HG02973 (cell line): ENCODE measurements at regions not wholly inside any gene's neighbourhood (a gene's known extent, or its start where the extent isn't known, plus 50 kb on each side); places are given as distances from the start of the nearest gene placed in this dataset.
"Not testable (repeated sequence)": the region's sequence is repeated elsewhere in the genome, so short reads cannot be mapped to it uniquely, and the experiment has no call there.

Source experiments
- ATAC-seq: cut with Tn5 transposase; IDR thresholded peaks from one replicate; pipeline ENCODE4 v1.9.1; 2021; ENCODE audit warnings: moderate library complexity; ENCODE audit not compliant: unreplicated experiment

DNA sequence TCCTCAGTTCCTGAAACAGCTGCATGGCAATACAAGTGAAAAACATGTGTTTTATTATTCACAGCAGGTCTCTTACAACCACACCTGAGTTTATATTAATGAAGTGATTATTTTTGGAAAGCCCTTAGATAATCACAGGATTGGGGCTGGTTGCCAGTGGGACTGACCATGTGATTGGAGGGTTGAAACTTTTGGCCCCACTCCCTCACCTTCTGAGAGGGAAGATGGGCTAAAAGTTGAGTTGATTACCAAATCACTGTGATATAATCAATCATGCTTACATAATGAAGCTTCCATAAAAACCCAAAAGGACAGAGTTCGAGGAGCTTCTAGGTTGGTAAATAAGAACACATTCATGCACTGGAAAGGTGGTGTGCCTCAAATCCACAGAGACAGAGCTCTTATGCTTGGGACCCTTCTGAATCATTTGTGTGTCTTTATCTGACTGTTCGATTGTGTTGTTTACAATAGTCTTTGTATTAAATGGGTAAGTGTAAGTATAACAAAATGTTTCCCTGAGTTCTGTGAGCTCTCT, 393.9 kb downstream of the RPS24 start:
- no peak for ATAC-seq

DNA sequence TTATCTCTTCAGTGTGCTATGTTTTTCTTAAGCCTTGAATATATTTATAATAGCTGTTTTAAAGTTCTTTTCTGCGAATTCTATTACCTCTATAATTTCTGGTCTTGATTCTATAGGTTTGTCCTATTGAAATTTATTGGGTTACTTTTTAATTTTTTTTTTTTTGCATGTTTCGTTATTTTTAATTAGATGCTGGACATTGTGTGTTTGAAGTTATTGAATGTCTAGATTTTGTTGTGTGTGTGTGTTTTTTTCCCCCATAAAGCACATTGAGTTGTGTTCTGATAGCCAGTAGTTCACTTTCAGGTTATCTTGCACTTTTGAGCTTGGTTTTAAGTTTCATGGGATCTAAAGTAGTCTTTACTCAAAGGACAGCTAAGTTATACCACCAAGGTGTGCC, 394.9 kb downstream of the RPS24 start:
- no peak for ATAC-seq

DNA sequence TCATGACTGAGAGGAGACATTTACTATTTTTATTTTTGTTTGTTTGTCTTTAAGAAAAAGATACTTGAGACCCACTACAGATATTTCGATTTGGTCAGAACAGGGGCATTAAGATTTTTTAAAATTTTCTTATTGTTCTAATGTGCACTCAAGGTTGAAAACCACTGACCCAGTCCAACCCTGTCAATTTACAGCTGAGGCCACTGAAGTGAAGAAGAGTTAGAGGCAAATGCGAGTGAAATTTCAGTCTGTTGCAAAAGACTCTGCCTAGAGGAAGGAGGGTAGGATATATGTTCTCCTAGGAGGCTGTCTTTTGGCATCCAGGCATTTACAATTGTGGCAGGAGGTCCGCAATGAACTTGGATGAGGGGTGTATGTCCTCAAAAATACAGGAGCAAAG, 396.3 kb downstream of the RPS24 start:
- ATAC-seq: no peak

DNA sequence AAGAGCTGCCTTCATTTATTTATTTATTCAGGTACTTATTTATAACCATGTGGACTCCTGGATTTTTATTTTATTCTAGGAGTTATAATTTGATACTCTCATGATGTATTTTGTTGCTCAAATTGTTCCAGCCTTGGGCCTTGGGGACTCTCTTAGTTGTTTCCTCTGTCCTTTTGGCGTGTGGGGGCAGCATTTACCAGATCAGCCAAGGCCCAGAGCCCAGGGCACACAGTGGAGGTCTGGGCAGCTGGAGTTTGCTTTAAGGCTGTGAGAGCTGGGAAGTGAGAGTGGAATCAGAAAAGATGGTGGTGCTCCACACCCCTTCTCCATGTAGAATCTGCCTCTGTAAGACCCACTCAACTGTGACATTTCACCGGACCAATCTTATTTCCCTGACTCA, 398.9 kb downstream of the RPS24 start:
- ATAC-seq: no peak

DNA sequence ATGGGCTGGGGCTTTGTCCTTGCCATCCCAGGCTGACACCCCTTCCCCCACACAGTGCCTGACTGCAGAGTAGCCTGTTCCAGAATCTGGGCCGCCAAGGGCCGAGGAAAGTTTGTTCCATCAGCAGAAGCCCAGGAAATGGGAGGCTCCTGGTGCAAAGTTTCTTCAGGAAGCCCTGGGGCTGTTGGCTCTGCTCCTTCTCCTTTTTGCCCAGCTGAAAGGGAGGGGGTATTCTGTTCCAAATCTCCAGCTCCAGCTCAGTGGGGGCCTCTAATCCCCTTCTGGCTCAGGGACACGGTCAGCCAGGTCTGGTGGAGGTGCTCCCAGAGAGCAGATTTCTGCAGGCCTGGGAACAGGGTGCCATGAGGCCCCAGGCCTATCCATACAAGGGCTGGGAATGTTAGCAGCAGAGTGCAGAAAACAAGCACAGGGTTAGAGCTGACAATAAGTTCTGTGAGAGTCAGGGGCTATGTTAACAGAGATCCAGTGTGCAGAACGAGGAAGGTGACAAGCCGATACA, 399.5 kb downstream of the RPS24 start:
- ATAC-seq: no peak

DNA sequence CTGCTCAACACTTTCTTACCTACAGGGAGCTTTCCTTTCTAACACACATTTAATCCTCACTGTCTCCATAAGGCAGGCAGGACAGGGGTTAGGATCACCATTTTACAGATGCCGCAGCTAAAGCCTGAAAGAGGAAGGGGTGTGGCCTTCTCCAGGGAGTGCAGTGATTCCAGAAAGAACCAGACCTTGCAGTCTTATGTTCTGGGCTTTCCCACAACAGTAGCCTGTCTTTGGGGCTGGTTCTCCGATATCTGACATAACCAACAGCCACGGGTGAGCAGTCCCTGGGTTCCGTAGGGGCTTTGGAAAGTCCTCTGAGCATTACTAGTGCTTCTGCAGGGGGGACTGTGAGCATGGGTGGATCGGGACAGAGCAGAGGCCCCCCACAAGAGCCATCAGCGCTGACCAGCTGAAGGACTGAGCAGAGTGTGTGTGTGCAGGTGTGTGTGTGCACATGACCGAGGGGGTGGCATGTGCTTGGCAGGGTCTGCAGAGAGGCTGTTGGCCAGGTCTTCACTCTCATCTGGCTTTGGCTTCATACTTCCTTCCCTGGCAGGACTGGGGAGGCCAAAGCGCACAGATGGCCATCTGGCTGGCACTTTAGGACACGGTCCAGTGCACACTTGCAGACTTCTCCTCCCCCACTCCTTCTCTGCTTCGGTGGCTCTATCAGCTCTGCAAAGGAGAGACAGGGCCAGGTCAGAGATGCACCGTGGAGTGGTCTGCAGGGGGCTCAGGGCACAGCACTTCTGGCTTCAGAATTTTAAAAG, 400.3 kb downstream of the RPS24 start:
- ATAC-seq: no peak

DNA sequence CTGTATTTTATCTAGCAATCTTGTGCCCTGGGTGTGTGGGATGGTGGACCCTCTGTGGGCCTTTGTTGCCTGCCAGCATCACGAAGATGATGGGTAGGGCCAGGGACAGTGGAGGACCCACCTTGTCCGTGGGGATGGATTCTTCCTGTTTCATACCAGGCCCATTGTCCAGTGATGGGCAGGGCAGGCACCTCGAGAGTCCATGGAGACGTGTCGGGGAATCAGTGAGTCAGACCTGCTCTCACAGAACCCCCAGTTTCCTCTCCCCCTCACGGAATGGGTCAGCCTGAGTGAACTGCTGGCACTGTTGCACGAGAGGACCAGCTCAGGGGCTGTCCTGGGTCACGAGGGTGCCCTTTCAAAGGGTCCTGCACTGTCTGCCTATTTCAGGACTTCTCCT, 401.2 kb downstream of the RPS24 start:
- no peak for ATAC-seq

DNA sequence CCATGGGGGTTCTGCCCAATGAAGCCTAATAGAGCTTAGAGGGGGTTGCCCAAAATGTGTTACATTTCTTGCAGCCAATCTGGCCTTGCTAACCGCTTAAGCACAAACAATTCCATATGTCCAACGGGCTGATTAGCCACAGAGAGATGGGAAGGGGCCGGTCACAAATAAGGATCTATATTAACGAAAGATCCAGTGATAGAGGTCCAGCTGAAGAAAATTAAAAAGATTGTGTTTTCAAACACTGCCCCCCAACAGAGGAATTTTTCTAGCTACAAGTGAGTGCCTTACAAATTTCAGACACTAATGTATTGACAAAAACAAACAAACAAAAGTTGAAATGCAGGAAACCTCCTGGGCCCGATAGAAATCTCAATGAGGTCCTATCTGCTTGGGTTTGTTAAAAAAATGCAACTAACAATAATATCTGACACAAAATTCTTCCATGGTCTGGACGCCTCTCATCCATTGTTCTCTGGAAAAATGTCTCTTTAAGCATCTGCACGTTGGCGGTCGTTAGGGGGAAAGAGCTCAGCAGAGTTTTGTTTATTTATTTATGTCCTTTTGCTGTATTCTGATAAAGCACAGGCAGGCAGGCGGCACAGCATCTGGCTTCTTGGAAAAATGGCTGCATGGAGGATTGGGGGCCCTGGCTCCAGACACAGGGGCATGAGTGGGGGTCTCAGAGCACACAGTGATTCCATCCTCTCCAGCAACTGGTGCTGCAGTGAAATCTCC, 402.0 kb downstream of the RPS24 start:
- no peak for ATAC-seq

DNA sequence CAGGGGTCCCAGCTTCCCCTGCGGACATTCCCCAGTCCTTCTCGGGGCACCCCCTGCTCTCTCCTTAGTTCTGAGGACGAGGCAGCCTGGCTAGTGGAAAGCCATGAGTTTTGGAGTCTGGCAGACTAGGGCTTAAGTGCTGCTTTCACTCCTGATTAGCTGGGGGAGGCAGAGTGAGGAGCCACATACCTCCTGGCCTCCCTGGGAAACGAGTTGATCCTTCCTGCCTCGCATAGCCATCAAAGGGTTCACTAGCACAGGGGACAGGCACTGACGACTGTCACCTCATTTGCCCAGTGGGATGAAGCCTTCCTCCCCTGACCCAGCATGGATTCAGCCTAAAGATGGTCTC, 402.5 kb downstream of the RPS24 start:
- ATAC-seq: no peak

DNA sequence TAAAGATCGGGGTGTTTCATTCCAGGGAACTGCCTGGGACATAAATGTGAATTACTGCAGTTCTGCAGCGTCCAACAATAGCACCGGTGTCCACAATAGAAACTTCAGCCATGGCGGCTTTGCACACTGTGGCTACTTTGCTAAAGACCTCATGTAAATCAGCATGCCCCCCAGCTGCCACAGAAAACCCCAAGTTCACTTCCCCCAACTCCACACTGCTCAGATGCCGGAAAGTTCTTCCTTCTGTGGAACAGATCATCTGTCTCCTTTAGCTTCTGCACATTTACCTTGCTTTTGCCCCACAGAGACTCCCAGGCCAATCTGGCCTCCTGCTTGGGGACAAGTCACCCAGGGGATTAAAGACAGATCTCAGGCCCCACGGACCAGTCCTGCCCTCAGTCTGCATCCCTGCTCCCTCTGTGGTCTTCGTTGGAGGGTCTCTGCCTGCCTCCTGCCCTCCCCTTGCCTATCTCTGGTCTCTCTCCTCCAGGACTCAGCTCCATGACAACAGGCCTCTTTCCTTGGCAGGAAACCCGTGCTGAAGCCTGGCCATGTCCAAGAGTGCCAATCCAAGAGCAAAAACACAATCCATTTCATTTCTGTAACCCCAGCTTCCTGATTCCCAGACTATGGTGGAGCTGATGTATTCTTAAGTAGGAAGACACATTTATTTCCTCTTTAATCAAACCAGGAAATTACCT, 403.2 kb downstream of the RPS24 start:
- ATAC-seq: no peak

DNA sequence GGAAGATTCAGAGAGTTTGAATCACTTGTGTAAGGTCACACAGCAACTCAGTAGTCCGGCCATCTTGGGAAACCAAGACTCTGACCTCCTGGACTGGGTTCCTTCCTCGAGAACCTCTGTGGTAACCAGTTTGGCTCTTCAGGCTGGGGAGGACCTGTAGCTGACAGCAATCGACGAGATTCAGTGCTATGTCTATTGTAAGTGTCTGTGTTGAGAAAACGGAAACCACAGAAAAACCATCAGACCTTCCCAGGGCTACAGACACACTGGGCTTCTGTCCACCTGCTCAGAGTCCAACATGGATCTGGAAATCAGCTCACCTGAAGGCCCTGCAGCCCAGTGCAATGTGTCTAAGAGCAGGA, 403.7 kb downstream of the RPS24 start:
- no peak for ATAC-seq

DNA sequence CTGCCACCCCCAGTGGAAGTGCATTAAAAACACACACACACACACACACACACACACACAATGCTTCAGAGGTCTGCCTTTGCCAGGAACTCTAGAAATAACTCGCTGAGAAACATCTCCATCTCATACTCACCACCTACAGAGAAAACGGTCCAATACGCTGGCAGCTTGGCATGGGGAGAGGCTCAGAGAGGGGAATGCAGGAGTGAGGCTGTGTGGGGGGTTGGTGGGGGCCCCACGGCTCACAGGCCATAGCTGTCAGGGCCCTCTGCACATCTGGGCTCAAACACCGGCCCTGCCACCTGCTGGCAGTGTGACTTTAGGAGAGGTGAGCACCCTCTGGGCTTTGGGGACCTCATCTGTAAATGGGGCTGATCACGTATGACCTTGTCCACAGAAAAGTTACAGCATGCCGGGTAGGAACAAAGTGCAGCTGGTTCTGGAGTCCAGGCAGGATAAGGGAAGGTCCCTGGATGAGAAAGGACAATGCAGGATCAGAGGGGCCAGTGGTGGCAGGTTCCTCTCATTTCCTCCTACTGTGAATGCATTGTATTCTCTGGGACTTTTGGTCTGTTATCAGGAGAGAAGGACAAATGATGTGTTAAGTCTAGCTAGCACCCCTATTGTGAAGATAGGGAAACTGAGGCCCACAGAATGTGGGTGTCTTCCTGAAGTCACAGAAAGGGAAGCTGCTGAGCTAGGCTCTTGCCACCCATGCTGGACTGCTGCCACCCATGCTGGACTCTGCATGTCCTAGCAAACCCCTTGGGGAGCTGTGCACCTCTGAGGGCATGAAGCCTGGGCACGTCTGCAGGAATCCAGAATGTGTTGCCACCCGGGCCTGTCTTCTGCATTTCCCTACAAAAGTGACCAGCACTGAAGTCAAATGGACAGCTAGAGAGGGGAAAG, 404.6 kb downstream of the RPS24 start:
- ATAC-seq: no peak

DNA sequence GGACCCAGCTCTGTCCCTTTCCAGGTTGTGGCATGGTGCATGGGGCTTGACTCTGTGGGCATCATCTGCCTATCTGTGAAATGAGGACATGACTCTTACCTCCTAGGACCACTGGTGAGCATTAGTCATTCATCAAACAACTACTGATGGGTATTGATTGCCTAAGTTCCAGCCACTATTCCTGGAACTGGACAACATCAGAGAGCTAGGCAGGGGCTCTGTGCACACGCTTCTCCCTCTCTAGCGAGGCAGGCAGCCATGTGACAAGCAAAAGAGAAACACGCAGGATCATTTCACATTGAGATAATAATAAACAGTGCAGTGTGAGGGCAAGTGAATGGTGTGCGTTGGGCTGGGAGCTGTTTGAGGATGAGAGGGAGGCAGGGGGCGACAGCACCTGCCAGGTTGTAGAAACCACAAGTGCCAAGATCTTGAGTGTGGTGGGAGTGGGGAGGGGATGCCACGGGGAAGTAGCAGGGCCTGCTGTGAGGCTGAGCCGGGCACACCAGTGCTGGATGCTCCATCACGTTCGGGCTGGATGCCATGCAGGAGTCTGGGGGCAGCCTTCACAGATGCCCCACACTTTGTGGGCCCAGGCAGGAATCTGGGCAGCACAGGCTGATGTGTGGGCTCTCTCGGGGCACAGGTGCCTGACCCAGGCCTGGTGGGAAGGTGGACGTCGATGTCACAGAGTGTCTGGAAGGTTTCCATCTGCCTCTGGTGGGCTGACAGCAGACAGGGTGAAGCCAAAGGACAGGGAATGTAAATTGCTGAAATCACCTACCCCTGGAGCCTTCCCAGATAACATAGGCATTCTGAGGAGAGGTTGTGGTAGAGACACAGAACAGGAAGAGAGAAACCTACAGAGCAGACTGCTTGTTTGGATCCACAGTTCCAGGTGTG, 405.5 kb downstream of the RPS24 start:
- no peak for ATAC-seq

DNA sequence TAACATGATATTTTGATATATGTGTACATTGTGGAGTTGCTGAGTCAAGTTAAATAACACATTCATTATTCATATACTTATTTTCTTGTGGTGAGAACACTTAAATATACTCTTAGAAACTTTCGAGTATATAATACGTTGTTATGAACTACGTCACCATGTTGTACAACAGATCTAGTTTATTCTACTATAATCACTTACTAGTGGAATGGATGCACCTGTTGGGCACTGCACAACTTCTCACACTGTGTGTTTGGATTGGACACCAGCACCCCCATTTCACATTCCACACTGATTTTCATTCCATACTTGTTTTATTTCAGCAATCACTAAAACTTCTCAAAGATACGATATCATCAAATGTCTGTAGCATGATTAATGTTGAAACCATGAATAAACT, 407.3 kb downstream of the RPS24 start:
- no peak for ATAC-seq

DNA sequence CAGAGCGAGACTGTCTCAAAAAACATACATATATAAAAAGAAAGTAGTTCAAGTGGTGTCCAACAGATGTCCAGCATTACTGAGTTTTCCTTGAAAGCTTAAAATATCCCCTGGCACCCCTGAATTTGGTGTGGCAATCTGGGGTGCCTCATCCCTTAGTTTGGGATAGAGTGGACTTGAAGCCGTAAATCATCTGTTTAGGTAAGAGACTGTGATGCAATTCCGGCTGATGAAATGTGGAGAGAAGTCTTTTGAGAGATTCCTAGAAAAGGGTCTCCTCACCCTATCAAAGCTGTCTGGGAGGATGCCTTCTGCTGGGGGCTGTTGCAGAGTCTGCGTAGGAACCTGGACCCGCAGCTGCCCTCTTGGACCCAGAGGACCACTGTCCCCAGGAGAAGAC, 408.0 kb downstream of the RPS24 start:
- ATAC-seq: no peak

DNA sequence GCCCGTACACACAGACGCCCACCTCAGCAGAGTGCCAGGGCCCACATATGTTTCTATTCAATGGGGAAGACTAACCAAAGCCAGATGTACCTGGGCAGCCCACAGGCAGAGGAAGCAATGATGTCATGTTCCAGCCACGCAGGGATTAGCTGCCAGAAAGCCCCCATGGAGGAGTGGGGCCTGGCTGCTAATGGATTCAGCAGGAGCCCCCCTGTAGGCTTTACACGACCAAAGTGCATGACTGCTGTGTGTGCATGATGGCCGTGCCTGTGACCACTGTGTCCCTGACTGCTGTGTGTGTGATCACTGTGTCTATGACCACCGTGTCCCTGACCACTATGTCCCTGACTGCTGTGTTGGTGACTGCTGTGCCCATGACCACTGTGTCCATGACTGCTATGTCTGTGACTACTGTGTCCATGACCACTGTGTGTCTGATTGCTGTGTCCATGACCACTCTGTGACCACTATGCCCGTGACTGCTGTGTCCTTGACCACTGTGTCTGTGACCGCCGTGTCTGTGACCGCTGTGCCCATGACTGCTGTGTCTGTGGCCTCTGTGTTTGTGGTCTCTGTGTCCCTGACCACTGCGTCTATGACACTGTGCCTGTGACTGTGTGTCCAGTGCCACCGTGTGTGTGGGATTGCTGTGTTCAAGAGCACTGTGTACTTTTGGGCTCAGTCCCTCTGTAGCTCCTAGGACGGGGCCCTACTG, 409.3 kb downstream of the RPS24 start:
- no peak for ATAC-seq

DNA sequence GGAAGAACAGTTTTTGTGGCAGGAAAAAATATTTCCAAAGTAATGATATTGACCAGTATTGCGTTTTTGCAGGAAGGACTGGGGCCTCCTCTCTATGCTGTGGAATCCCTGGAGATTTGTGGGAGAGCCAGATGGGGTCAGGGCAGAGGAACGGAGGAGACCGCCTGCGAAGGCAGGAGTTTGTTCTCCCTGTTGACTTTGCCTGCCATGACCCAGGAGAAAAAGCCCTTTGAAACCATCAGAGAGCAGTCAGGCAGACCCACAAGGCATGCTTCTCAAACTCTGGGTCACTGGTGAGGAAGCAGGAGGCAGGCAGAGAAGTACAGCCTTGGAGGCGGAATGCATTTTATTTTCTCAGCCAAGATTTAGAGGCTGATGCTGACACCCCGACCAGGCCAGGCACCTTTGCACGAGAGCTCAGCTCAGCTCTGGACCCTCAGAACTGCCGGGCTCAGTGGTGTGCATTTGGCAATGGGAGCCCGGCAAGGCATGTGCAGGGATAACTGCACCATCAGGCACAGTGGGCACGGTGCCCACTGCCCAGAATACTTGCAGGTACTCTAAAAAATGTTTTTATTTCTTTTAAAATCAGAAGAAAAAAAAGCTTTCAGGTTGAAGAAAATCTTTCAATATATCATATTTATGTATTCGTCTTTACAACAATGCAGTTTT, 410.4 kb downstream of the RPS24 start:
- no peak for ATAC-seq

DNA sequence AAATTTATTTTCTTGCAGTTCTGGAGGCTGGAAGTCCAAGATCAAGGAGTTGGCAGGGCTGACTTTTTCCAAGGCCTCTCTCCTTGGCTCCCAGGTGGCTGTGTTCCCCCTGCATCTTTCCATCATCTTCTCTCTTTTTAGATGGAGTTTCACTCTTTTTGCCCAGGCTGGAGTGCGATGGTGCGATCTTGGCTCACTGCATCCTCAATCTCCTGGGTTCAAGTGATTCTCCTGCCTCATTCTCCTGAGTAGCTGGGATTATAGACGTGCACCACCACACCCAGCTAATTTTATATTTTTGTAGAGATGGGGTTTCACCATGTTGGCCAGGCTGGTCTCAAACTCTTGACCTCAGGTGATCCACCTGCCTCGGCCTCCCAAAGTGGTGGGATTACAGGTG, 411.1 kb downstream of the RPS24 start:
- ATAC-seq: not testable (repeated sequence)
